HFFc6 (cell line): ENCODE measurements at regions not wholly inside any gene's neighbourhood (a gene's known extent, or its start where the extent isn't known, plus 50 kb on each side); places are given as distances from the start of the nearest gene placed in this dataset.
A peak's percentile ranks its signal among the peaks of the same experiment; 100 is the strongest.

ENCODE experiments used
- DNase-seq: peaks from one replicate; pipeline ENCODE4 v3.0.0-alpha.2; 2018
- H3K27ac Mint-ChIP-seq: 2 replicates; pipeline ENCODE4 v1.8.0; 2020; ENCODE audit warnings: mild to moderate bottlenecking, mixed read lengths
- H3K27me3 Mint-ChIP-seq: 2 replicates; pipeline ENCODE4 v1.8.0; 2021; ENCODE audit warnings: mild to moderate bottlenecking, moderate library complexity, mixed read lengths; ENCODE audit not compliant: insufficient read depth
- H3K36me3 Mint-ChIP-seq: 2 replicates; pipeline ENCODE4 v1.8.0; 2021; ENCODE audit warnings: low read depth, mixed read lengths
- H3K4me1 Mint-ChIP-seq: 2 replicates; pipeline ENCODE4 v1.8.0; 2020; ENCODE audit warnings: low read depth, mixed read lengths
- H3K4me3 Mint-ChIP-seq: 2 replicates; pipeline ENCODE4 v1.8.0; 2020; ENCODE audit warnings: mild to moderate bottlenecking, moderate library complexity, mixed read lengths
- H3K9me3 Mint-ChIP-seq: 2 replicates; pipeline ENCODE4 v1.8.0; 2020; ENCODE audit warnings: mild to moderate bottlenecking, mixed read lengths
- CTCF ChIP-seq: fragments of 200-600 bp; sonication (generic); IDR thresholded peaks from 2 replicates; pipeline ENCODE4 v1.5.0; 2021; ENCODE audit warnings: antibody characterized with exemption, mild to moderate bottlenecking

GRCh38 chr20:19819149-19819548 is 61.1 kb downstream of the RIN2 start:
- no peak for TF ChIP-seq CTCF
- Mint-ChIP-seq H3K27ac (no peak overlapping the region), H3K4me1 (peaks cover 61% of the 10 kb centered on the region), H3K36me3 (peaks cover 16% of the 10 kb centered on the region), H3K4me3 (no peak overlapping the region), H3K9me3 (0 out of 2 replicates have a peak, but pooled peaks cover 9% of the 10 kb centered on the region), H3K27me3 (0 out of 2 replicates have a peak, but pooled peaks cover 4% of the 10 kb centered on the region)
- no peak for DNase-seq

- Mint-ChIP-seq H3K36me3 (peaks cover 16% of the 10 kb centered on the region), H3K27ac (no peak overlapping the region), H3K4me1 (peaks cover 61% of the 10 kb centered on the region), H3K4me3 (no peak overlapping the region), H3K9me3 (0 out of 2 replicates have a peak, but pooled peaks cover 9% of the 10 kb centered on the region), H3K27me3 (peaks cover 6% of the 10 kb centered on the region)
- TF ChIP-seq CTCF = no peak
- DNase-seq = no peak
Observed at GRCh38 chr20:19820555-19821211, 62.6 kb downstream of the RIN2 start.

GRCh38 chr20:19821606-19822005 is 63.5 kb downstream of the RIN2 start:
- H3K4me1 Mint-ChIP-seq = peaks cover 52% of the 10 kb centered on the region
- peaks cover 16% of the 10 kb centered on the region for H3K36me3 Mint-ChIP-seq
- H3K27ac Mint-ChIP-seq = no peak overlapping the region
- H3K27me3 Mint-ChIP-seq = peaks cover 6% of the 10 kb centered on the region
- H3K4me3 Mint-ChIP-seq = no peak overlapping the region
- no peak for DNase-seq
- H3K9me3 Mint-ChIP-seq = 0 out of 2 replicates have a peak, but pooled peaks cover 9% of the 10 kb centered on the region
- no peak for TF ChIP-seq CTCF

GRCh38 chr20:19823216-19823615 is 65.2 kb downstream of the RIN2 start:
- Mint-ChIP-seq H3K27me3 (peaks cover 2% of the 10 kb centered on the region), H3K36me3 (peaks cover 10% of the 10 kb centered on the region), H3K4me3 (no peak overlapping the region), H3K4me1 (peaks cover 50% of the 10 kb centered on the region), H3K9me3 (0 out of 2 replicates have a peak, but pooled peaks cover 9% of the 10 kb centered on the region), H3K27ac (peak overlapping the region; percentile 57)
- DNase-seq = no peak
- no peak for TF ChIP-seq CTCF

- DNase-seq = no peak
- Mint-ChIP-seq H3K27me3 (peaks cover 2% of the 10 kb centered on the region), H3K27ac (no peak overlapping the region), H3K9me3 (0 out of 2 replicates have a peak, but pooled peaks cover 2% of the 10 kb centered on the region), H3K36me3 (peaks cover 3% of the 10 kb centered on the region), H3K4me3 (no peak overlapping the region), H3K4me1 (peaks cover 57% of the 10 kb centered on the region)
- TF ChIP-seq CTCF = no peak
Observed at GRCh38 chr20:19823971-19824370, 65.9 kb downstream of the RIN2 start.
